EH (cell line): ENCODE measurements at regions not wholly inside any gene's neighbourhood (a gene's known extent, or its start where the extent isn't known, plus 50 kb on each side); places are given as distances from the start of the nearest gene placed in this dataset.
"Not testable (repeated sequence)": the region's sequence is repeated elsewhere in the genome, so short reads cannot be mapped to it uniquely, and the experiment has no call there.

ENCODE experiments used
- DNase-seq: peaks from one replicate; pipeline ENCODE4 v3.0.0-alpha.2; 2015; ENCODE audit warnings: low read depth

DNA sequence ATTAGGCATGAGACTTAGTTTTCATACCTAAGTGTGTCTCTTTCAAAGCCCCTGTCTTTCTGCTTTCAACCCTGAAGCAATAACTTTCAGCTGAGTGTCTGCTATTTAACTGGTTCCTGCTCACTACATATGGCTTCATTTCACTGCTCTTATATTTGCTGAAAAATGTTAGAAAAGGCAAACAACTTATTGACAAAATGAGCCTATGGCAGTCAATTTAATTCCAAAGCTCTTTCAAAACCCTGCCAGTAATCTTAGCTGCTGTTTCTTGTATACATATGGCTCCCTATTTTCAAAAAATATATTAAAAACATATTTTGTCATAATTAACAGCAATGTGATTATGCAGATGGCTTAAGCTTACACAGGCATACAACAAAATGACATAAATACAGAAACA is 334.1 kb upstream of the MGAT4C start:
- no peak for DNase-seq

DNA sequence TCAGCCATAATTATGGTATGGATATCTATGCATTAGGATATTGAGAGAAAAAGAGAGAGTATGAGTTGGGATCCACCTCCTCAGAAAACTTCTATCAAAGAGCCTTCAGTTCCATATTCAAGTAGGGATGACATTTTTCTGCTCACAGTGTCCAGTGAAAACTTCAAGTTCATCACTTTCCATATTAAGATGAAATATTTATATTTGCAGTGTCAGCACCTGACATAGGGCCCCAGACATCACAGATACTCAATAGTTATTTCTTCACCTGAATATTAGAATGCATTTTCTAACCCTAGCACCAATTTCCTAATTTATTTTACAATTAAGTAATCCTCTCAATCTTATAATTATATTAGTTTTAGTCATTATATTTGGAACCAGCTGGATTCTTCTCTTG is 318.0 kb upstream of the MGAT4C start:
- DNase-seq, result no peak

DNA sequence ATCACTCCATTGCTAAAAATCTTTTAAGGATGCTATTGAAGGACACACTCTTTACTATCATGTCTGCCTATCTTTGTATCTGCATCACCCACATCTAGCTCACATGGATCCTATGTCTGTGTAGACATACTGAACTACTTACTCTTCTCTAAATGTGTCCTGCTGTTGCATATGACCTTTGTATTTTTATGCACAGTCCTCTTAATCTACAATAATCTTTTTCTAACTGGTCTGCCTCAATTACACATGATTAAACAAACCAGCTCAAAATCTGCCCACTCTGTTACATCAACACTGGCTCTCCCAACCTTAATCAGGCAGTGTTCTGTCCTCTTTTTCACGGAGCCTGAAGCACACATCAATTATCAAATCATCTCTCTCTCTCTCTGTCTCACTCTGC is 316.3 kb upstream of the MGAT4C start:
- no peak for DNase-seq

DNA sequence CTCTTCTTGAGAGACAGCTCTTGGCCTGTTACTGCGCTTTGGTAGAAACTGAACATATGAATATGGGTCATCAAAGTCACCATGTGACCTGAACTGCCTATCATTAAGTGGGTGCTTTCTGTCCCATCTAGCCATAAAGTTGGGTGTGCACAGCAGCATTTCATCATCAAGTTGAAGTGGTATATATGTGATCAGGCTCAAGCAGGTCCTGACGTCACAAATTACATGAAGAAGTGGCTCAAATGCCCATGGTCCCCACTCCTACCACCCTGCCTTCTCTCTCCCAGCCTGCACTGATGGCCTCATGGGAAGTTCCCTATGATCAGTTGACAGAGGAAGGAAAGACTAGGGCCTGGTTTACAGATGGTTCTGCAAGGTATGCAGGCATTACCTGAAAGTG is 308.8 kb upstream of the MGAT4C start:
- DNase-seq, result no peak

DNA sequence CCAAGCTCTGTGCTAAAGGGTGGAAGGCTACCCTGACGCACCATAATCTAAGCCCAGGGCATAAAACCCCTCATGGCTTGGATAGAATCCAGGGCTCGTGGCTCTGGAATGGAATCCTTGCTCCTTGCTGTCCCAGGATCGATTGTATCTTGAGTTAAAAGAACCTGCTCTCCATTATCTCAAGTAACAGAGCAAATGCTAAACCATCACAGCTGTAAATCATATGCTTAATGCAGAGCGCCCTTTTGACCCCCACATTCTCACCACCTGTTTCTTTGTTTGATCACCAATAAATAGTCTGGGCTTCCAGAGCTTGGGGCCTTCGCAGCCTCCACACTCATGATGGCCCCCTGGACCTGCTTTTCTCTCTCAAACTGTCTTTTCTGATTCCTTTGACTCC is 299.3 kb upstream of the MGAT4C start:
- DNase-seq, result not testable (repeated sequence)

DNA sequence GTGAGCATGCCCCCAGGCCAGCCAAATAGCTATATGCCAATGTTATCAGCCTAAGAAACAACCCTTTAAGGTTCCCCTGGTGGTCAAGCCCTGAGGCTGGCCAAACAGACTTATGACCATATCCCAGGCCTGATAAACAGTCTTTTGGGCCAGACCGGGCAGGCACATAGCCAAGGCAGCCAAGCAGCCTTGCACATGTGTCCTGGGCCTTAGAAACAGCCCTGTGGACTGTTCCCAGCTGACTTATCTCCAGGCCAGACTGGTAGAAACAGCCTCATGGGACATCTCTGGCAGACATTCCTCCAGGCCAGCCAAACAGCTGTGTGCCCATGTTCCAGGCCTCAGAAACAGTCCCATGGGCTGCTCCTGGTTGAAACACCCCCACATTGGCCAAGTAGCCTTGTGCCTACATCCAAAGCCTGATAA is 295.0 kb upstream of the MGAT4C start:
- no peak for DNase-seq

DNA sequence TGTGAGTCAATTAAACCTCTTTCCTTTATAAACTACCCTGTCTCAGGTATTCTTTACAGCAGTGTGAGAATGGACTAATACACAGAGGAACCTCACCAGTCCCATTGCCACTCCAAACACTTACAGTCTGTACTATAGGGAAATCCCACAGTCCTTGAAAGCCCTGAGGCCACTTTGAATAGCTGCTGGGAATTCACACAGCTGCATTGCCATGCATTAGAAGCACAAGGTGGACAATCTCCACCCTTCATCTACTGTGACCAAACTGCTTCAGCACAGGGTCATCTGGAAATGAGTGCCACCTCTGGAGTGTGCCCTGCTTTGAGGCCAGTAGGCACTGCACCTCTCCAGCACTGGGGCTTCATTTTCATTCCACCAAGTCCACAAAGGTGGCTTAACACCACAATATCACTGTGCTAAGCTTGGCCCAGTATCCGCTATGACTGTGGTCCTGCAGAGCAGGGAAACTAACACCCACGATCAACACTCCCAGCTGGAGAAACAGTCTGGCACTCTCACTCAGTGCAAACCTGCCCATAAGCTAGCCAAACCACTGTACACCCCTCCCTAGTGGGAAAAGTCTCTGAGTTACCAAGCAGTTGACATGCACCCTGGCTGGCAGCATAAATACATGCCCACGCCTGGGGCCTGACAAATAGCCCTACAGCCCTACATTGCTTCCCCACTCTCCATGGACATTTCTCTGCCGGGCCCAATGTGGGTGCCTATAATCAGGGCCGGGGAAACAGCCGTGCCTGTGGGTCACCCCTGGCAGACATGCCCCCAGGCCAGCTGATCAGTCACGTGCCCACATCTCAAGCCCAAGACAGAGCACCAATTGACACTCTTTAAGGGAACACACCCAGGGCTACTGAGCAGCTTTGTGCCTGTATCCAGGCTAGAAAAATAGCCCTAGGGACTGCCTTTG is 294.3 kb upstream of the MGAT4C start:
- no peak for DNase-seq

DNA sequence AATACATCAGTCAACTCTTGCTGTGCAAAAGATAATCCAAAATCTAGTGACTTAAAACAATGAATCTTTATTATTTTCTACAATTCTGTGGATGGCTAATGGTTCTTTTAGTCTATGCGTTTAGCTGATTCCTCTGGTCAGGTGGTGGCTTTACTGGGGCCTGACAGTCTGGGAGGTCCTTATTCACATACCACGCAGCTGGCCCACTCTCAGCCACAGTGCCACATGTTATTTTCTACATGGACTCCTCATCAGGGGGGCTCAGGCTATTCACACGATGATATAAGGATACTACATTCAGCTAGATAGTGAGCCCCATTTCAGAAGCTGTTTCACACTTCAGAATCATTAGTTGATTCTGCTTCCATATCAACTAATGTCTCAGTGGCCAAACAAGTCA is 287.5 kb upstream of the MGAT4C start:
- no peak for DNase-seq

DNA sequence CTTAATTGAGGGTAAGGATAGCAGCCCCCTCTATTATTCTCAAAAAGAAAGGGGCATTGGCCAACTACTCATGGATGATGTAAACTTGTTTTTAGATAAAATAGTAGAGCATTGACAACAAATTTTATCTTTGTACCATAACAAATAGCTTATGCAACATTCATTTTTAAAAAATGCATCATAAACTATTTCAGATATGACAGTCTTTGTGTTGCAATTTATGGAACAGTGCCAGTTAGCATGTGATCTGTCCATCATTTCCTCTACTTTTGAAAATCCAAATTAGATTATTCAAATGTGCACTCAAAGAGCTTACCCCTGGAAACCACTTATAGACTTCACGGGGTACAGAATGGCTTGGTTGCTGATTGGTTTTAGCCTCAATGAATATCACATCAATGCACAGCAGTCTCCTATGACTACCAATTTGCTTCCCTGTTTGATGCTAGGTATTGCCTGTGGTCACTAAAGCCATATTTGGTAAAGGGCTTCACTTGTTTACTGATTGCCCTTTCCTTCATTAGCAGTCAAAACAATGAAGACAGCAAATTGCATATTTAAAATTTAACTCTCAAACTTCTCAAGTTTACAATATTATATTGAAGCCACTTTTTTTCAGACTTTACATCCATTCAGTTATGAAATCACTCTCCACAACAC is 274.9 kb upstream of the MGAT4C start:
- no peak for DNase-seq

DNA sequence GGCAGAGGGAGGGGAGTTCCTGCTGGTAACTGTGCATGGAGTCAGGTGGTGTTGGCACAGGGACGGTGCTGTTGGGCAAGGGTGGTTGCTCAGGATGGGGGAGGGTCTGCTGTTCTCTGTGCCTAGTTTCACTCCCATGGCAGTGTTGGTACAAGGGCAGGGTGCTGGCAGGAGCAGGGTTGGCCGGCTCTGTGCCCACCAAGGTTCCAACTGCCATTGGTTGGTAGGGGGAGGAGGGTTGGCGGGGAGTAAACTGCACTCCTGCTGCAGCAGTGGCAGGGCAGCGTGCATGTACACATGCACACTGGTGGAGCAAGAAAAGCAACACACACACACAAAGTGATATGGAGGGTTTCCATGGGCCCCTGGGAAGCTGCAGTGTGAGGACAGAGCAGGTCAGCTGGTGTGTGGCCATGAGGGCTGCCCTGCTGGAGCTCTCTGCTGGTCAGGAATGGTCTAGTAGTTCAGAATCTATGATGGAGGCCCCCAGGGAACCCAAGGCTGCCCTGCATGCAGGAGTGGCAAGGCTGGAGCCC is 269.9 kb upstream of the MGAT4C start:
- no peak for DNase-seq

DNA sequence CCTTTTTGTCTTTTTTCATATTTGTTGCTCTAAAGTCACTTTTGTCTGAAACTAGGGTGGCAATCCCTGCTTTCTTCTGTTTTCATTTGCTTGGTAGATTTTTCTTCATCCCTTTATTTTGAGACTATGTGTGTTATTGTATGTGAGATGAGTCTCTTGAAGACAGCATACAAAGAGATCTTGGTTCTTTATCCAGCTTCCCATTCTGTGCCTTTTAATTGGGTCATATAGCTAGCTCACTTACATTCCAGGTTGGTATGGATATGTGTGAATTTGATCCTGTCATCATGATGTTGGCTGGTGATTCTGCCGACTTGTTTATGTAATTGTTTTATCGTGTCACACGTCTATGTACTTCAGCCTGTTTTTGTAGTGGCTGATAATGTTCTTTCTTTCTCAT is 267.7 kb upstream of the MGAT4C start:
- DNase-seq, result no peak

DNA sequence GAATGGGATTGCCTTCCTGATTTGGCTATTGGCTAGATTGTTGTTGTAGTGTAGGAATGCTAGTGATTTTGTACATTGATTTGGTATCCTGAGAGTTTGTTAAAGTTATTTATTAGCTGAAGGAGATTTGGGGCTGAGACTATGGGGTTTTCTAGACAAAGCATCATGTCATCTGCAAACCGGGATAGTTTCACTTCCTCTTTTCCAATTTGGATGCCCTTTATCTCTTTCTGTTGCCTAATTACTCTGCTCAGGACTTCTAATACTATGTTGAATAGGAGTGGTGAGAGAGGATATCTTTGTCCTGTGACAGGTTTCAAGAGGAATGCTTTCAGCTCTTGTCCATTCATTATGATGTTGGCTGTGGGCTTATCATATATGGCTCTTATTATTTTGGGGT is 265.7 kb upstream of the MGAT4C start:
- no peak for DNase-seq

DNA sequence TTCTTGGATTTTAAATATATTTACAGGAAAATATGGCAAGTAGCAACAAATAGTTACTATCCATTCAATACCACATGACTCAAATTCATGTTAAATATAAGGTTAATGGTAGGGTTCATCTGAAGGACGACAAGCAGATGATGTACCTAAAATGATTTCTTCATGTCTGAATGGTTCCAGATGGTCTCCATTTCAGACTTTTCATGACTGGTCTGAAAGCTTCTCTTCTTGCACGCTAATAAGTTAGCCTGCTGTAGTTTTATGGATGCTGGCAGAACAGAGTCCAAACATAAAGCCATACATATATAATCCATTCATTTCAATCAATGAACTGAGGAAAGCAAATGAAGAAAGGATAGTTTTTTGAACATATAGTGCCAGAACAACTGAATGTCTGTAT is 257.0 kb upstream of the MGAT4C start:
- DNase-seq, result no peak

DNA sequence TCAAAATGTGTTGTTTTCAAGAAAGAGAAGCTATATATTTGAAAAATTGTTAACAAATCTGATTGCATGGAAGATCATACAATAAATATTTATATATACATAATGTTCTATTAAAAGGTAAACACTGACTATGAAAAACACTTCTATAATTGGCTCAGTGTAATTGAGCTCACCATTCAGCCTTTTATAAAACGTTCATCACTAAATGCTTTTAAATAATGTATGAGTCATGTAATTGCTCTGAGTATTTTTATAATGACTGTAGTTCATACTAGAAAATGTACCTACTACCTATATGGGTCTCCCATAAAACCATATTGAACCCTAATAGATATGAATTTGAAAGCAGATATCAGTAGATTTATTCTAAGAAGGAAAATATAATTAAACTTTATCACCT is 240.4 kb upstream of the MGAT4C start:
- DNase-seq, result no peak

DNA sequence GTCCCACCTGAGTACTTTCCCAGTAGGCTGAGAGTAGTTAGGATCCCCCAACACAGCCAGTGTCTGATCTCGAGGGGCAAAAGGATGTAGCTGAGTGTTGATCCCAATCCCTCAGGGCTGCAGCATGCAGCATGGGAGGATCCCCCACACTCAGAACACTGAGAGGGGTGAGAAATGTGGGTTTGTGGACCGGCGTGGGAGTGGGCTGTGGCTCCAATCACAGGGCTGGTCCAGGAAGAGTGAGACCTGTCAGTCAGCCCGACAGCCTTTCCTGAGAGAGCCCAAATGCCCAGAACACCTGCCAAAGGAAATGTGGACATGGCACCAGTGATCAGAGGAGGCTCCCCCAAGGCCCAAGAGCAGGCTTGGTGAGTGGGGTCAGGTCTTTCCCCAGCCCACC is 228.3 kb upstream of the MGAT4C start:
- no peak for DNase-seq

DNA sequence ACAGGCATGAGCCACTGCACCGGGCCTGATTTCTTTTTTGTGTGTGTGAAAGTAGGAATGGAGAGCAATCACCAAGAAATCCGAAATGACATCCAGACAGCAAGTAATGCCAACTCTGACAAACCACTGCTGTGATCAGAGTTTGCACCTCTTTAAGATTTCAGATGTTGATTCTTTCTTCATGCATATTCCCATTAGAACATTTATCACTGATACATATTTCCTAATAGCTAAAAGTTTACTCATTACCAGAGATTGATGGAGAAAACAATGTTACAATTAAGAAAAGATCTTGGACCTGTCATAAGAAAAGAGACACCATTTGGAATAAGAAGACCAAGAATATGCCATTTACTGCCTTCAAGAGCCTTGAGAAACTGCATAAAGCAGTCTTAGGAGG is 217.0 kb upstream of the MGAT4C start:
- DNase-seq, result no peak

DNA sequence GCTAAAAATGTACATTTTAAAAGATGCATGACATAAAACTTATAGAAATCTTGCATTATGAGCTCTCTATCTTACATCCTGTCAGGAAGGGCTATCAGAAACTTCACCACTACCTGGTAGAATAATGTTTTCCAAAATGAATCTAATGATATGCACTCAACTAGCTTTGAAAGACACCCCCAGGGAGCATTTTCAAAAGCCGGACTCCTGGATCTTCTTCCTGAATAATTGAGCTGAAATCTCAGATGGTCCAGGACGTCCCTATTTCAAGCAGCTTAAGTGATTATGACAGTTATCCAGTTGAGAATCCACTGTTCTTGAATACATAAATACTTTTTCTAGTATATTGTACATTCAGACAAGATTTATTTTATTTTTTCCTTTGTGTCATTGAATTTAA is 200.6 kb upstream of the MGAT4C start:
- DNase-seq, result no peak

DNA sequence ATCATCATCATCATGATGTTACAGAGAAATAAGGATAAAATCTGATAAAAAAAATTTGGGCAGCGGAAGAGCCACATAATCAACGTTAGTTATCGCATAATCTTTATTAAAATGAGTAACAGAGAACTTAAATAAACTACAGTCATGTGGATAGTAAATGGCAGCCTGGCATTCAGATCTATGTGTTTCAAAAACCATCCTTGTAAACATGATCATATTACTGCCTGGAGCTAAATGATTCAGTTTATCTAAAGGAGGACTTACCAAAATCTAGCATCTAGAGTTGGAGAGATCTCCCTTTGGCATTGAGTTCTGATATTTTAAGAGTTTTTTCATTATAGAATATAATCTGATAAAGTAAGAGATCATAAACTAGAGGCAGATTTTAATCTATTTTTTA is 200.1 kb upstream of the MGAT4C start:
- no peak for DNase-seq

DNA sequence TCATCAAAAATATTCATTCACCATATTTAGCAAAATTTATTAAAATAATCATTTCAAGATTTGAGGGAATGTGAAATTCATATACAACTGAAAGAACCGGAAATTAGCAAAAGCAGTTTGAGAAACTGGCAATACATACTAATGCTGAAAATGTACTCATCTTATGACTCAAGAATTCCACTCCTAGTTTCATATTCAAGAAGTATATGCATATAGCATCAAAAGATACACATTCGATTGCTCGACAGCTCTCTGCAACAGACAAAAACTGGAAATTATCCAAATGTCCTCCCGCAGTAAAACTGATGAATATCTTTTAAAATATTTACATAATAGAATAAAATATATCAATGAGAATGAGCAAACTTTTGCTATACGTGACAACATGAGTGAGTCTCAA is 189.2 kb upstream of the MGAT4C start:
- DNase-seq, result no peak

DNA sequence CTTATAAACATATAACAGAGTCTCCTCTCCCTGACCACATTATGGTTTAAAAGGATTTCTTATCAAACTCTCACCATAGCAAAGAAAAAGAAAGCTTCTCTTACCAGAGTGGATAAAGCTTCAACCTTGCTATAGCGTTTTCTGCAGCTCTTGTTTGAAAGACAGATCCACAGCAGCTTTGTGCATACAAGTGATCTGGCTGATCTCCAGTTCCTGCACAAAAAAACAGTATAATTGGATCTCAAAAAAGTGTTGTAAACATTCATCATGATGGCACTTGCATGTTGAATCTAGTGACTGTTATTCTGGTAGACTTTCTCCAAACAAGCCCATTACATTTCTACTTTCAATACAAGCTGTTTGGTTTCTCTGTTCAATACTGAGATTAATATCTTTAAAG is 178.9 kb upstream of the MGAT4C start:
- no peak for DNase-seq

DNA sequence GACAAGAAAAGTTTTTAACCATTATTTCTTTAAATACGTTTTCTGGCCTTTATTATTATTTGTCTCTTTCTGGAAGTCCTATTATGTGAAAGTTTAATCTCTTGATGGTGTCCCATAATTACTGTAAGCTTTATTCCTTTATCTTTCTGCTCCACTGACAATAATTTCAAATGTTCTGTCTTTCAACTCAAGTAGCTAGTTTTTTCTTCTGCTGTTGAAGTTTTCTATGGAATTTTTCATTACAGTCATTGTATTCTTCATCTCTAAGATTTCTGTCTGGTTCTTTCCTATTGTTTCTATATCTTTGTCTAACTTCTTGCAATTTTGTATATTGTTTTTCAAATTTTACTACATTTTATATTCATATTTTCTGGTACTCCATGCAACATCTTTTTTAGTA is 173.6 kb upstream of the MGAT4C start:
- DNase-seq, result no peak

DNA sequence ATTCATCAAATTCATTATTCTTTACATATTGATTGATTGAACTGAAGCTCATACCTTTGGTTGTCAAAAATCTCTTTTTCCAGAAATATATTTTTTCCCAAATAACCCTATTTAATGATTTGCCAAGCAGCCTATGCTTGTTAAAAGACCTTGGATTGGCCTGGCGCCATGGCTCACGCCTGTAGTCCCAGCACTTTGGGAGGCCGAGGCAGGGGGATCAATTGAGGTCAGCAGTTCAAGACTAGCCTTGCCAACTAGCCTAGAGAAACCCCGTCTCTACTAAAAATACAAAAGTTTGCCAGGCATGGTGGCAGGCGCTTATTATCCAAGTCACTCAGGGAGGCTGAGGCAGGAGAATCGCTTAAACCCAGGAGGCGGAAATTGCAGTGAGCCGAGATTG is 165.1 kb upstream of the MGAT4C start:
- no peak for DNase-seq

DNA sequence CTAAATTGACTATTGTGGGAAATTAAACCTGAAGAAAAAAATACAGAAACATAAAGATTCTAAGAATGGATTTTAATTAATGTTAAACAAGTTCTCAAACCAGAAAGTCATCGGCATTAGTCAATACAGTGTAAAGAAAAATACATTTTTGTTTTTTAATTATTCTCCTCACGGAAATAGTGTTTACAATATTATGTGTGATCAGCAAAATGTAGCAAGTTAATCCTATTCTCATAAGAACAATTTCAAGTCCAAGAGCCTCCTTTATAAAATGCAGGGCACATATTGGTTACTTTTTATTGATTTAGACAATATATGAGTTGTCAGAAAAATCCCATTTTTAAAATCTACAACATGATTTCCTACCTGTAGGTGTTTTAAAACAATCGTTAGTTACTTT is 158.0 kb upstream of the MGAT4C start:
- no peak for DNase-seq

DNA sequence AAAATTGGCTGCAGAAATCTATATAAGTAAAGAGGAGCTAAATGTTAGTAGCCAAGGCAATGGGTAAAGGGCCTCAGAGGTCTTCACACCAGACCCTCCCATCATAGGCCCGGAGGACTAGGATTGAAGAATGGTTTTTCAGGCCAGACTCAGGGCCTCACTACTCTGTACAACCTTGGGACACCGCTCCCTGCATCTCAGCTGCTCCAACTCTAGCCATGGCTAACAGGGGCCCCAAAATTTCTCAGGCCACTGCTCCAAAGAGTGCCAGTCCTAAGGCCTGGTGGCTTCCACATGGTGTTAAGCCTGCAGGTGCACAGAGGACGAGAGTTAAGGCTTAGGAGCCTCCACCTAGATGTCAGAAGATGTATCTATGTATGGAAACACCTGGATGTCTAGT is 155.5 kb upstream of the MGAT4C start:
- DNase-seq, result no peak
